ENCODE measurements at regions not wholly inside any gene's neighbourhood (a gene's known extent, or its start where the extent isn't known, plus 50 kb on each side); places are given as distances from the start of the nearest gene placed in this dataset.
"Not testable (repeated sequence)": the region's sequence is repeated elsewhere in the genome, so short reads cannot be mapped to it uniquely, and the experiment has no call there.

- DNase-seq (ENCODE audit: low read depth) = no peak
Observed at GRCh38 chr2:199131876-199132275, 325.9 kb downstream of the SATB2 start.

- no peak for DNase-seq (ENCODE audit: low read depth)
Observed at GRCh38 chr2:199131136-199131655, 326.5 kb downstream of the SATB2 start.

GRCh38 chr2:199130501-199130900 lies 327.2 kb downstream of the SATB2 start:
- no peak for DNase-seq (ENCODE audit: low read depth)

- no peak for DNase-seq (ENCODE audit: low read depth)
Observed at GRCh38 chr2:199128476-199129229, 329.1 kb downstream of the SATB2 start.

GRCh38 chr2:199119796-199120195 lies 337.9 kb downstream of the SATB2 start:
- no peak for DNase-seq (ENCODE audit: low read depth)

GRCh38 chr2:199118673-199119112 lies 339.0 kb downstream of the SATB2 start:
- no peak for DNase-seq (ENCODE audit: low read depth)

GRCh38 chr2:199115169-199115568 lies 342.6 kb downstream of the SATB2 start:
- no peak for DNase-seq (ENCODE audit: low read depth)

GRCh38 chr2:199113111-199113510 lies 344.6 kb downstream of the SATB2 start:
- no peak for DNase-seq (ENCODE audit: low read depth)

- DNase-seq (ENCODE audit: low read depth) = no peak
Observed at GRCh38 chr2:199111458-199111857, 346.3 kb downstream of the SATB2 start.

GRCh38 chr2:199108056-199108455 lies 349.7 kb downstream of the SATB2 start:
- no peak for DNase-seq (ENCODE audit: low read depth)

GRCh38 chr2:199105826-199106225 lies 351.9 kb downstream of the SATB2 start:
- DNase-seq (ENCODE audit: low read depth) = no peak

GRCh38 chr2:199101487-199101886 lies 356.3 kb downstream of the SATB2 start:
- DNase-seq (ENCODE audit: low read depth) = no peak

- DNase-seq (ENCODE audit: low read depth) = no peak
Observed at GRCh38 chr2:199100326-199101110, 357.2 kb downstream of the SATB2 start.

- no peak for DNase-seq (ENCODE audit: low read depth)
Observed at GRCh38 chr2:199092419-199092818, 365.3 kb downstream of the SATB2 start.

GRCh38 chr2:199085261-199085660 lies 372.5 kb downstream of the SATB2 start:
- no peak for DNase-seq (ENCODE audit: low read depth)

- DNase-seq (ENCODE audit: low read depth) = no peak
Observed at GRCh38 chr2:199070322-199070949, 387.3 kb downstream of the SATB2 start.

- no peak for DNase-seq (ENCODE audit: low read depth)
Observed at GRCh38 chr2:199064201-199064600, 393.5 kb downstream of the SATB2 start.

GRCh38 chr2:199057936-199058335 lies 399.8 kb downstream of the SATB2 start:
- DNase-seq (ENCODE audit: low read depth) = no peak

GRCh38 chr2:199055336-199055735 lies 402.4 kb downstream of the SATB2 start:
- no peak for DNase-seq (ENCODE audit: low read depth)

- DNase-seq (ENCODE audit: low read depth) = no peak
Observed at GRCh38 chr2:199042660-199043379, 414.9 kb downstream of the SATB2 start.

GRCh38 chr2:199040522-199040921 lies 417.2 kb downstream of the SATB2 start:
- no peak for DNase-seq (ENCODE audit: low read depth)

GRCh38 chr2:199033761-199034160 lies 424.0 kb downstream of the SATB2 start:
- not testable (repeated sequence) for DNase-seq (ENCODE audit: low read depth)

Measured in stimulated activated CD8-positive, alpha-beta memory T cell treated with anti-CD3 and anti-CD28 coated beads, Interleukin-15, amount 100 ng/mL, for 1 hour (primary cell).